Astrocyte of the cerebellum (primary cell): ENCODE measurements at regions not wholly inside any gene's neighbourhood (a gene's known extent, or its start where the extent isn't known, plus 50 kb on each side); places are given as distances from the start of the nearest gene placed in this dataset.

Experiments used
- DNase-seq: peaks from one replicate; pipeline ENCODE4 v3.0.0-alpha.2; 2011; ENCODE audit warnings: low read depth
- H3K4me3 ChIP-seq: 2 replicates; pipeline ENCODE4 v1.5.1; 2011; ENCODE audit warnings: mild to moderate bottlenecking, low read depth, low read length, moderate library complexity
- CTCF ChIP-seq: IDR thresholded peaks from 2 replicates; pipeline ENCODE4 v1.5.1; 2012; ENCODE audit warnings: low read length, low read depth, moderate library complexity, mild to moderate bottlenecking; ENCODE audit errors: missing control alignments
- in situ Hi-C: cut with HindIII; loops from 2 replicates; pipeline ENCODE4 v1.10.0; 2017; ENCODE audit warnings: low sequenced_read_pairs

- DNase-seq, result no peak
- in situ Hi-C loops, result no loop called here
- no peak for TF ChIP-seq CTCF
- H3K4me3 ChIP-seq, result no peak overlapping the region
Measured at GRCh38 chr16:63315229-63315628, 1279.0 kb upstream of the CDH8 start.

GRCh38 chr16:63312346-63312745 lies 1276.1 kb upstream of the CDH8 start:
- H3K4me3 ChIP-seq, result no peak overlapping the region
- TF ChIP-seq CTCF, result no peak
- no peak for DNase-seq
- in situ Hi-C loops, result no loop called here

- TF ChIP-seq CTCF, result no peak
- in situ Hi-C loops, result no loop called here
- no peak overlapping the region for H3K4me3 ChIP-seq
- DNase-seq, result no peak
Measured at GRCh38 chr16:63311313-63311712, 1275.1 kb upstream of the CDH8 start.

- H3K4me3 ChIP-seq, result no peak overlapping the region
- no peak for TF ChIP-seq CTCF
- in situ Hi-C loops, result no loop called here
- no peak for DNase-seq
Measured at GRCh38 chr16:63302811-63303210, 1266.6 kb upstream of the CDH8 start.

GRCh38 chr16:63301349-63301748 lies 1265.1 kb upstream of the CDH8 start:
- in situ Hi-C loops, result no loop called here
- TF ChIP-seq CTCF, result no peak
- no peak for DNase-seq
- H3K4me3 ChIP-seq, result no peak overlapping the region

- no peak overlapping the region for H3K4me3 ChIP-seq
- DNase-seq, result no peak
- in situ Hi-C loops, result no loop called here
- TF ChIP-seq CTCF, result no peak
Measured at GRCh38 chr16:63298993-63299392, 1262.8 kb upstream of the CDH8 start.

- no peak for DNase-seq
- no peak overlapping the region for H3K4me3 ChIP-seq
- in situ Hi-C loops, result no loop called here
- TF ChIP-seq CTCF, result no peak
Measured at GRCh38 chr16:63292036-63292435, 1255.8 kb upstream of the CDH8 start.
